Colonic mucosa (tissue), 4 donors: ENCODE measurements at regions not wholly inside any gene's neighbourhood (a gene's known extent, or its start where the extent isn't known, plus 50 kb on each side); places are given as distances from the start of the nearest gene placed in this dataset.

Source experiments
- DNase-seq: peaks from one replicate; pipeline ENCODE4 v3.0.0-alpha.2; 2020
- H3K27ac ChIP-seq: fragments of 200-600 bp; one replicate; pipeline ENCODE4 v1.8.0; 2021
- H3K27me3 ChIP-seq: fragments of 200-600 bp; one replicate; pipeline ENCODE4 v1.8.0; 2021
- H3K36me3 ChIP-seq: fragments of 200-600 bp; one replicate; pipeline ENCODE4 v1.8.0; 2021
- H3K4me1 ChIP-seq: fragments of 200-600 bp; one replicate; pipeline ENCODE4 v1.8.0; 2021; ENCODE audit warnings: mild to moderate bottlenecking
- H3K4me3 ChIP-seq: fragments of 200-600 bp; one replicate; pipeline ENCODE4 v1.8.0; 2021
- H3K9ac ChIP-seq, 2 donors: one replicate each; pipeline ENCODE4 v1.7.0; 2013; ENCODE audit warnings: control low read depth in 2 of 2, low read depth in 2 of 2, low read length in 2 of 2
- H3K9me3 ChIP-seq: fragments of 200-600 bp; one replicate; pipeline ENCODE4 v1.8.0; 2021
- CTCF ChIP-seq: fragments of 200-600 bp; IDR thresholded peaks from one replicate; pipeline ENCODE4 v1.8.0; 2022; ENCODE audit warnings: antibody characterized with exemption, mild to moderate bottlenecking
- intact Hi-C: fragments of 100-400 bp; cut with DNase I; formaldehyde crosslinking; loops from one replicate; pipeline ENCODE4 v1.14.1; 2022
- donor health status: healthy.
- donor health status: DM: no; HTN: no; CAD: no.
- donor health status: DM: no; HTN: no; CAD: no.

- H3K9me3 ChIP-seq: no peaks in the 10 kb centered on the region
- H3K4me1 ChIP-seq: no peaks in the 10 kb centered on the region
- H3K9ac ChIP-seq: no peak overlapping the region
- H3K27ac ChIP-seq: no peak overlapping the region
- H3K27me3 ChIP-seq: no peaks in the 10 kb centered on the region
- H3K36me3 ChIP-seq: no peaks in the 10 kb centered on the region
- TF ChIP-seq CTCF: no peak
- intact Hi-C loops: no loop called here
- no peak overlapping the region for H3K4me3 ChIP-seq
- DNase-seq: no peak
These were observed 176.8 kb upstream of the CELF4 start for GRCh38 chr18:37742436-37742835.

- Histone ChIP-seq H3K9ac (no peak overlapping the region), H3K36me3 (no peaks in the 10 kb centered on the region), H3K4me3 (no peak overlapping the region), H3K27me3 (no peaks in the 10 kb centered on the region), H3K4me1 (no peaks in the 10 kb centered on the region), H3K27ac (no peak overlapping the region), H3K9me3 (no peaks in the 10 kb centered on the region)
- no peak for TF ChIP-seq CTCF
- DNase-seq: no peak
- intact Hi-C loops: no loop called here
These were observed 175.5 kb upstream of the CELF4 start for GRCh38 chr18:37741032-37741623.

GRCh38 chr18:37734406-37734805 lies 168.8 kb upstream of the CELF4 start:
- H3K36me3 ChIP-seq: no peaks in the 10 kb centered on the region
- no peak overlapping the region for H3K27ac ChIP-seq
- H3K9me3 ChIP-seq: no peaks in the 10 kb centered on the region
- intact Hi-C loops: no loop called here
- no peaks in the 10 kb centered on the region for H3K4me1 ChIP-seq
- no peak overlapping the region for H3K9ac ChIP-seq
- no peak for TF ChIP-seq CTCF
- H3K27me3 ChIP-seq: no peaks in the 10 kb centered on the region
- DNase-seq: no peak
- no peak overlapping the region for H3K4me3 ChIP-seq

- DNase-seq: no peak
- TF ChIP-seq CTCF: no peak
- no peaks in the 10 kb centered on the region for H3K4me1 ChIP-seq
- no peaks in the 10 kb centered on the region for H3K27me3 ChIP-seq
- intact Hi-C loops: no loop called here
- H3K36me3 ChIP-seq: no peaks in the 10 kb centered on the region
- no peak overlapping the region for H3K27ac ChIP-seq
- no peaks in the 10 kb centered on the region for H3K9me3 ChIP-seq
- H3K4me3 ChIP-seq: no peak overlapping the region
- no peak overlapping the region for H3K9ac ChIP-seq
These were observed 164.1 kb upstream of the CELF4 start for GRCh38 chr18:37729716-37730115.

GRCh38 chr18:37724206-37724605 lies 158.6 kb upstream of the CELF4 start:
- no peak overlapping the region for H3K27ac ChIP-seq

More at GRCh38 chr18:37724206-37724605, 158.6 kb upstream of the CELF4 start:
- H3K9me3 ChIP-seq: no peaks in the 10 kb centered on the region
- no peak overlapping the region for H3K9ac ChIP-seq
- no peak for TF ChIP-seq CTCF
- no peaks in the 10 kb centered on the region for H3K27me3 ChIP-seq
- no peak for DNase-seq
- intact Hi-C loops: no loop called here
- H3K4me3 ChIP-seq: no peak overlapping the region
- no peaks in the 10 kb centered on the region for H3K4me1 ChIP-seq
- H3K36me3 ChIP-seq: no peaks in the 10 kb centered on the region
